ENCODE measurements at regions not wholly inside any gene's neighbourhood (a gene's known extent, or its start where the extent isn't known, plus 50 kb on each side); places are given as distances from the start of the nearest gene placed in this dataset.

- no peaks in the 10 kb centered on the region for H3K27me3 ChIP-seq (ENCODE audit: control insufficient read depth, insufficient read depth, low read length)
- no peaks in the 10 kb centered on the region for H3K9me3 ChIP-seq (ENCODE audit: control insufficient read depth, low read depth, low read length)
- peaks cover 3% of the 10 kb centered on the region for H3K4me1 ChIP-seq (ENCODE audit: control insufficient read depth, insufficient read depth, low read length)
- DNase-seq: peak in 1 of 2 donors; percentile 21
- no peak overlapping the region for H3K27ac ChIP-seq (ENCODE audit: low read length)
- no peak overlapping the region for H3K4me3 ChIP-seq (ENCODE audit: low read length)
- no peaks in the 10 kb centered on the region for H3K36me3 ChIP-seq (ENCODE audit: control insufficient read depth, insufficient read depth, low read length)
- no CpG with 5 or more reads among the region's 1 CpG for WGBS (ENCODE audit: insufficient coverage, low lambda C conversion rate)
Measured at GRCh38 chrX:97704881-97705280, 821.2 kb downstream of the RPA4 start.

- no peaks in the 10 kb centered on the region for H3K27me3 ChIP-seq (ENCODE audit: control insufficient read depth, insufficient read depth, low read length)
- no peaks in the 10 kb centered on the region for H3K36me3 ChIP-seq (ENCODE audit: control insufficient read depth, insufficient read depth, low read length)
- peaks cover 3% of the 10 kb centered on the region for H3K4me1 ChIP-seq (ENCODE audit: control insufficient read depth, insufficient read depth, low read length)
- H3K4me3 ChIP-seq (ENCODE audit: low read length): no peak overlapping the region
- no peak overlapping the region for H3K27ac ChIP-seq (ENCODE audit: low read length)
- H3K9me3 ChIP-seq (ENCODE audit: control insufficient read depth, low read depth, low read length): no peaks in the 10 kb centered on the region
- DNase-seq: no peak
- WGBS (ENCODE audit: insufficient coverage, low lambda C conversion rate): no CpG with 5 or more reads among the region's 2 CpGs
Measured at GRCh38 chrX:97705936-97706335, 822.2 kb downstream of the RPA4 start.

- Histone ChIP-seq H3K27ac (ENCODE audit: low read length) (no peak overlapping the region), H3K27me3 (ENCODE audit: control insufficient read depth, insufficient read depth, low read length) (no peaks in the 10 kb centered on the region), H3K4me3 (ENCODE audit: low read length) (no peak overlapping the region), H3K36me3 (ENCODE audit: control insufficient read depth, insufficient read depth, low read length) (no peaks in the 10 kb centered on the region), H3K4me1 (ENCODE audit: control insufficient read depth, insufficient read depth, low read length) (no peaks in the 10 kb centered on the region), H3K9me3 (ENCODE audit: control insufficient read depth, low read depth, low read length) (no peaks in the 10 kb centered on the region)
- DNase-seq: no peak
Measured at GRCh38 chrX:97714072-97714471, 830.4 kb downstream of the RPA4 start.

GRCh38 chrX:97728215-97728614, 844.5 kb downstream of the RPA4 start:
- H3K36me3 ChIP-seq (ENCODE audit: control insufficient read depth, insufficient read depth, low read length): no peaks in the 10 kb centered on the region

GRCh38 chrX:97740044-97740443, 856.3 kb downstream of the RPA4 start:
- H3K27ac ChIP-seq (ENCODE audit: low read length): no peak overlapping the region
- no peak for DNase-seq
- no peak overlapping the region for H3K4me3 ChIP-seq (ENCODE audit: low read length)
- no peaks in the 10 kb centered on the region for H3K27me3 ChIP-seq (ENCODE audit: control insufficient read depth, insufficient read depth, low read length)
- no peaks in the 10 kb centered on the region for H3K36me3 ChIP-seq (ENCODE audit: control insufficient read depth, insufficient read depth, low read length)
- no peaks in the 10 kb centered on the region for H3K9me3 ChIP-seq (ENCODE audit: control insufficient read depth, low read depth, low read length)
- no peaks in the 10 kb centered on the region for H3K4me1 ChIP-seq (ENCODE audit: control insufficient read depth, insufficient read depth, low read length)

More at GRCh38 chrX:97728215-97728614, 844.5 kb downstream of the RPA4 start:
- Histone ChIP-seq H3K27me3 (ENCODE audit: control insufficient read depth, insufficient read depth, low read length) (no peaks in the 10 kb centered on the region), H3K4me3 (ENCODE audit: low read length) (no peak overlapping the region), H3K9me3 (ENCODE audit: control insufficient read depth, low read depth, low read length) (no peaks in the 10 kb centered on the region), H3K4me1 (ENCODE audit: control insufficient read depth, insufficient read depth, low read length) (no peaks in the 10 kb centered on the region), H3K27ac (ENCODE audit: low read length) (no peak overlapping the region)
- no peak for DNase-seq
- WGBS (ENCODE audit: insufficient coverage, low lambda C conversion rate): no CpG with 5 or more reads among the region's 2 CpGs

- Histone ChIP-seq H3K4me3 (ENCODE audit: low read length) (no peak overlapping the region), H3K4me1 (ENCODE audit: control insufficient read depth, insufficient read depth, low read length) (no peaks in the 10 kb centered on the region), H3K27ac (ENCODE audit: low read length) (no peak overlapping the region), H3K27me3 (ENCODE audit: control insufficient read depth, insufficient read depth, low read length) (no peaks in the 10 kb centered on the region), H3K9me3 (ENCODE audit: control insufficient read depth, low read depth, low read length) (no peaks in the 10 kb centered on the region), H3K36me3 (ENCODE audit: control insufficient read depth, insufficient read depth, low read length) (no peaks in the 10 kb centered on the region)
- peak; percentile 0 to 26 for DNase-seq
- WGBS (ENCODE audit: insufficient coverage, low lambda C conversion rate): no CpG with 5 or more reads among the region's 1 CpG
Measured at GRCh38 chrX:97740886-97741285, 857.2 kb downstream of the RPA4 start.

- no peak for DNase-seq
- no peak overlapping the region for H3K4me3 ChIP-seq (ENCODE audit: low read length)
- WGBS (ENCODE audit: insufficient coverage, low lambda C conversion rate): no CpG with 5 or more reads among the region's 3 CpGs
Measured at GRCh38 chrX:97743014-97743413, 859.3 kb downstream of the RPA4 start.

GRCh38 chrX:97747346-97747745, 863.6 kb downstream of the RPA4 start:
- DNase-seq: no peak
- no peaks in the 10 kb centered on the region for H3K27me3 ChIP-seq (ENCODE audit: control insufficient read depth, insufficient read depth, low read length)
- no peaks in the 10 kb centered on the region for H3K36me3 ChIP-seq (ENCODE audit: control insufficient read depth, insufficient read depth, low read length)
- H3K27ac ChIP-seq (ENCODE audit: low read length): no peak overlapping the region
- no peaks in the 10 kb centered on the region for H3K9me3 ChIP-seq (ENCODE audit: control insufficient read depth, low read depth, low read length)
- H3K4me1 ChIP-seq (ENCODE audit: control insufficient read depth, insufficient read depth, low read length): no peaks in the 10 kb centered on the region
- WGBS (ENCODE audit: insufficient coverage, low lambda C conversion rate): no CpG with 5 or more reads among the region's 7 CpGs
- H3K4me3 ChIP-seq (ENCODE audit: low read length): no peak overlapping the region

More at GRCh38 chrX:97743014-97743413, 859.3 kb downstream of the RPA4 start:
- no peaks in the 10 kb centered on the region for H3K36me3 ChIP-seq (ENCODE audit: control insufficient read depth, insufficient read depth, low read length)
- no peaks in the 10 kb centered on the region for H3K27me3 ChIP-seq (ENCODE audit: control insufficient read depth, insufficient read depth, low read length)
- H3K27ac ChIP-seq (ENCODE audit: low read length): no peak overlapping the region
- no peaks in the 10 kb centered on the region for H3K9me3 ChIP-seq (ENCODE audit: control insufficient read depth, low read depth, low read length)
- H3K4me1 ChIP-seq (ENCODE audit: control insufficient read depth, insufficient read depth, low read length): no peaks in the 10 kb centered on the region

GRCh38 chrX:97751016-97751415, 867.3 kb downstream of the RPA4 start:
- Histone ChIP-seq H3K4me3 (ENCODE audit: low read length) (no peak overlapping the region), H3K36me3 (ENCODE audit: control insufficient read depth, insufficient read depth, low read length) (no peaks in the 10 kb centered on the region), H3K4me1 (ENCODE audit: control insufficient read depth, insufficient read depth, low read length) (no peaks in the 10 kb centered on the region), H3K27ac (ENCODE audit: low read length) (no peak overlapping the region), H3K9me3 (ENCODE audit: control insufficient read depth, low read depth, low read length) (no peaks in the 10 kb centered on the region), H3K27me3 (ENCODE audit: control insufficient read depth, insufficient read depth, low read length) (no peaks in the 10 kb centered on the region)
- DNase-seq: no peak
- 80% methylated on average over 1 of the region's 4 CpGs for WGBS (ENCODE audit: insufficient coverage, low lambda C conversion rate)

- no peak overlapping the region for H3K27ac ChIP-seq (ENCODE audit: low read length)
- no CpG with 5 or more reads among the region's 4 CpGs for WGBS (ENCODE audit: insufficient coverage, low lambda C conversion rate)
- DNase-seq: no peak
Measured at GRCh38 chrX:97751735-97752134, 868.0 kb downstream of the RPA4 start.

GRCh38 chrX:97756879-97757278, 873.2 kb downstream of the RPA4 start:
- Histone ChIP-seq H3K27me3 (ENCODE audit: control insufficient read depth, insufficient read depth, low read length) (no peaks in the 10 kb centered on the region), H3K36me3 (ENCODE audit: control insufficient read depth, insufficient read depth, low read length) (no peaks in the 10 kb centered on the region), H3K4me3 (ENCODE audit: low read length) (no peak overlapping the region), H3K9me3 (ENCODE audit: control insufficient read depth, low read depth, low read length) (no peaks in the 10 kb centered on the region), H3K4me1 (ENCODE audit: control insufficient read depth, insufficient read depth, low read length) (no peaks in the 10 kb centered on the region), H3K27ac (ENCODE audit: low read length) (no peak overlapping the region)
- peak in 1 of 2 donors; percentile 7 for DNase-seq
- whole genome bisulfite sequencing (ENCODE audit: insufficient coverage, low lambda C conversion rate): no CpG with 5 or more reads among the region's 5 CpGs

More at GRCh38 chrX:97751735-97752134, 868.0 kb downstream of the RPA4 start:
- Histone ChIP-seq H3K27me3 (ENCODE audit: control insufficient read depth, insufficient read depth, low read length) (no peaks in the 10 kb centered on the region), H3K36me3 (ENCODE audit: control insufficient read depth, insufficient read depth, low read length) (no peaks in the 10 kb centered on the region), H3K9me3 (ENCODE audit: control insufficient read depth, low read depth, low read length) (no peaks in the 10 kb centered on the region), H3K4me3 (ENCODE audit: low read length) (no peak overlapping the region), H3K4me1 (ENCODE audit: control insufficient read depth, insufficient read depth, low read length) (no peaks in the 10 kb centered on the region)

All from large intestine (tissue), 3 donors.